ENCODE measurements at regions not wholly inside any gene's neighbourhood (a gene's known extent, or its start where the extent isn't known, plus 50 kb on each side); places are given as distances from the start of the nearest gene placed in this dataset.

- DNase-seq (ENCODE audit: low read depth in 1 of 2, low spot score in 2 of 2): no peak
- no peaks in the 10 kb centered on the region for H3K36me3 ChIP-seq (ENCODE audit: control insufficient read depth in 2 of 4, insufficient read depth in 4 of 4, low read length in 3 of 4)
- no peaks in the 10 kb centered on the region for H3K4me1 ChIP-seq (replicated peaks in 1 of 4; ENCODE audit: control insufficient read depth in 3 of 4, insufficient read depth in 4 of 4, low read length in 3 of 4)
- no peak overlapping the region for H3K4me3 ChIP-seq (ENCODE audit: extremely low read depth in 1 of 4, insufficient read depth in 2 of 4, low read depth in 3 of 4, low read length in 4 of 4)
- no peak overlapping the region for H3K9ac ChIP-seq (replicated peaks in 1 of 4; ENCODE audit: extremely low read depth in 1 of 4, low read depth in 3 of 4, low read length in 3 of 4)
- no peak overlapping the region for H3K4ac ChIP-seq (replicated peaks; ENCODE audit: insufficient read length, low read depth, low read length)
- no peak overlapping the region for H2BK15ac ChIP-seq (ENCODE audit: low read length)
- H4K5ac ChIP-seq (ENCODE audit: insufficient read length, low read depth, low read length): no peak overlapping the region
- H2AK5ac ChIP-seq (ENCODE audit: low read depth, low read length): no peak overlapping the region
- FAIRE-seq: no peak
- no peaks in the 10 kb centered on the region for H4K20me1 ChIP-seq (replicated peaks in 1 of 2; ENCODE audit: control insufficient read depth in 1 of 2, insufficient read depth in 2 of 2, low read length in 2 of 2)
- no peaks in the 10 kb centered on the region for H3K27me3 ChIP-seq (replicated peaks in 1 of 4; ENCODE audit: control insufficient read depth in 3 of 4, extremely low read depth in 1 of 4, insufficient read depth in 3 of 4, low read length in 3 of 4)
- no peak overlapping the region for H4K8ac ChIP-seq (ENCODE audit: extremely low read depth, insufficient read depth, low read length)
- H2BK20ac ChIP-seq (ENCODE audit: low read length): no peak overlapping the region
- ChIA-PET POLR2A (ENCODE audit: partially characterized antibody) (no interaction called here), CTCF (ENCODE audit: partially characterized antibody) (no interaction called here)
- H3K23me2 ChIP-seq (ENCODE audit: low read depth, low read length): no peaks in the 10 kb centered on the region
- no peaks in the 10 kb centered on the region for H3K79me2 ChIP-seq (ENCODE audit: control insufficient read depth in 1 of 2, insufficient read depth in 2 of 2, low read length in 2 of 2)
- H3K79me1 ChIP-seq (ENCODE audit: low read depth, low read length): no peaks in the 10 kb centered on the region
- no peak overlapping the region for H3K23ac ChIP-seq (ENCODE audit: insufficient read length)
- no peak overlapping the region for H2AFZ ChIP-seq (ENCODE audit: low read length)
- H3K18ac ChIP-seq (ENCODE audit: extremely low read depth, low read length): no peak overlapping the region
- H2BK120ac ChIP-seq (replicated peaks; ENCODE audit: low read depth, low read length): no peak overlapping the region
- no peak overlapping the region for H3K4me2 ChIP-seq (ENCODE audit: insufficient read depth in 1 of 2, low read depth in 2 of 2, low read length in 2 of 2)
- no peak overlapping the region for H3K14ac ChIP-seq (ENCODE audit: insufficient read length)
- no peak overlapping the region for H2BK12ac ChIP-seq (ENCODE audit: low read depth, low read length)
- no peak overlapping the region for H3K56ac ChIP-seq (replicated peaks; ENCODE audit: insufficient read length, low read depth, low read length)
- H4K91ac ChIP-seq (replicated peaks; ENCODE audit: insufficient read length, low read length): no peak overlapping the region
- WGBS, 2 experiments (ENCODE audit: extremely low coverage in 1 of 2, insufficient coverage in 1 of 2, insufficient read length in 1 of 2, insufficient replicate concordance in 2 of 2, low coverage in 1 of 2, low lambda C conversion rate in 2 of 2, missing lambda C conversion rate in 1 of 2): 97% methylated on average over 2 of the region's 2 CpGs; no CpG with 5 or more reads in 1 of the 2 experiments
- no peaks in the 10 kb centered on the region for H3K9me3 ChIP-seq (ENCODE audit: insufficient read depth in 2 of 2, low read depth in 1 of 2, low read length in 1 of 2)
- no peak overlapping the region for H2BK5ac ChIP-seq (ENCODE audit: low read depth, low read length)
- no peak overlapping the region for H3K27ac ChIP-seq (ENCODE audit: low read depth, low read length)
- TF ChIP-seq SP1 (IDR thresholded peaks at IDR 0.05; ENCODE audit: low read depth, low read length): no peak
- TF ChIP-seq TBP (IDR thresholded peaks at IDR 0.05; ENCODE audit: low read depth, low read length): no peak
- no peak for TF ChIP-seq E2F6 (IDR thresholded peaks at IDR 0.05)
- no peak for TF ChIP-seq RXRA (IDR thresholded peaks at IDR 0.05; ENCODE audit: insufficient read depth, low read depth, low read length)
- TF ChIP-seq BCL11A (IDR thresholded peaks at IDR 0.05; ENCODE audit: low read depth in 2 of 2, low read length in 2 of 2): no peak
- no peak for TF ChIP-seq KDM1A (IDR thresholded peaks at IDR 0.05; ENCODE audit: borderline replicate concordance, low read length)
- no peak for TF ChIP-seq CEBPB (IDR thresholded peaks at IDR 0.05; ENCODE audit: low read depth, low read length)
These were observed 173.2 kb upstream of the TRPC7 start for GRCh38 chr5:136538534-136538933.

Measured in H1 (cell line).